HL-60 (cell line): ENCODE measurements at regions not wholly inside any gene's neighbourhood (a gene's known extent, or its start where the extent isn't known, plus 50 kb on each side); places are given as distances from the start of the nearest gene placed in this dataset.

ENCODE experiments used
- DNase-seq, 2 experiments: peaks; one replicate each; pipeline ENCODE4 v3.0.0-alpha.2; 2010 to 2020; ENCODE audit warnings: low read depth in 1 of 2, low spot score in 1 of 2
- H3K27ac ChIP-seq: fragments of 250-450 bp; sonication (Bioruptor Pico); replicated peaks from 2 replicates; pipeline ENCODE4 v1.5.1; 2020; ENCODE audit warnings: mild to moderate bottlenecking, moderate library complexity
- H3K27me3 ChIP-seq: fragments of 250-450 bp; sonication (Bioruptor Pico); 2 replicates; pipeline ENCODE4 v1.5.1; 2021; ENCODE audit warnings: mild to moderate bottlenecking, moderate library complexity; ENCODE audit not compliant: insufficient read depth, poor library complexity, severe bottlenecking
- H3K4me3 ChIP-seq: replicated peaks from 2 replicates; pipeline ENCODE4 v1.5.1; 2011; ENCODE audit warnings: mild to moderate bottlenecking, control low read depth, low read length; ENCODE audit not compliant: insufficient read depth
- CTCF ChIP-seq: IDR thresholded peaks from one replicate; pipeline ENCODE4 v1.5.1; 2011; ENCODE audit warnings: low read length, control low read depth, inconsistent platforms; ENCODE audit not compliant: insufficient read depth
- GABPA ChIP-seq: IDR thresholded peaks from 2 replicates; pipeline ENCODE4 v1.6.1; 2012; ENCODE audit warnings: low read depth
- POLR2AphosphoS5 ChIP-seq: IDR thresholded peaks from 2 replicates; pipeline ENCODE4 v1.6.1; 2012; ENCODE audit warnings: low read depth
- REST ChIP-seq: IDR thresholded peaks from 2 replicates; pipeline ENCODE4 v1.6.1; 2012; ENCODE audit warnings: low read depth; ENCODE audit not compliant: insufficient replicate concordance
- SPI1 ChIP-seq: IDR thresholded peaks from 2 replicates; pipeline ENCODE4 v1.6.1; 2012; ENCODE audit warnings: low read depth, mild to moderate bottlenecking, borderline replicate concordance

GRCh38 chr4:156102411-156102810, 148.7 kb upstream of the CTSO start:
- no peaks in the 10 kb centered on the region for H3K27me3 ChIP-seq
- no peak overlapping the region for H3K27ac ChIP-seq
- no peak overlapping the region for H3K4me3 ChIP-seq
- no peak for TF ChIP-seq SPI1
- TF ChIP-seq POLR2AphosphoS5: no peak
- TF ChIP-seq REST: no peak
- no peak for DNase-seq

GRCh38 chr4:156101571-156101970, 147.9 kb upstream of the CTSO start:
- DNase-seq: no peak
- H3K27ac ChIP-seq: no peak overlapping the region
- TF ChIP-seq POLR2AphosphoS5 (no peak), GABPA (no peak)
- H3K27me3 ChIP-seq: no peaks in the 10 kb centered on the region
- no peak overlapping the region for H3K4me3 ChIP-seq

- no peak for TF ChIP-seq POLR2AphosphoS5
- no peak for TF ChIP-seq SPI1
- no peak for TF ChIP-seq CTCF
- TF ChIP-seq REST: no peak
- no peak for TF ChIP-seq GABPA
- H3K27ac ChIP-seq: no peak overlapping the region
Measured at GRCh38 chr4:156100651-156101050, 147.0 kb upstream of the CTSO start.

GRCh38 chr4:156098805-156099204, 145.1 kb upstream of the CTSO start:
- Histone ChIP-seq H3K4me3 (no peak overlapping the region), H3K27ac (no peak overlapping the region), H3K27me3 (no peaks in the 10 kb centered on the region)
- DNase-seq: no peak
- TF ChIP-seq REST: no peak
- no peak for TF ChIP-seq CTCF
- TF ChIP-seq POLR2AphosphoS5: no peak
- TF ChIP-seq SPI1: no peak
- no peak for TF ChIP-seq GABPA

More at GRCh38 chr4:156100651-156101050, 147.0 kb upstream of the CTSO start:
- no peak for DNase-seq
- no peaks in the 10 kb centered on the region for H3K27me3 ChIP-seq
- no peak overlapping the region for H3K4me3 ChIP-seq
